ENCODE measurements at regions not wholly inside any gene's neighbourhood (a gene's known extent, or its start where the extent isn't known, plus 50 kb on each side); places are given as distances from the start of the nearest gene placed in this dataset.

GRCh38 chr12:88982694-88983093 lies 369.6 kb downstream of the DUSP6 start:
- no peak for DNase-seq

- DNase-seq: no peak
Observed at GRCh38 chr12:88977115-88977514, 375.2 kb downstream of the DUSP6 start.

- DNase-seq: no peak
Observed at GRCh38 chr12:88973998-88974397, 378.3 kb downstream of the DUSP6 start.

- no peak for DNase-seq
Observed at GRCh38 chr12:88970740-88971139, 381.6 kb downstream of the DUSP6 start.

- no peak for DNase-seq
Observed at GRCh38 chr12:88969127-88969526, 383.2 kb downstream of the DUSP6 start.

GRCh38 chr12:88960213-88960878 lies 380.1 kb upstream of the KITLG start:
- no peak for DNase-seq

GRCh38 chr12:88958946-88959345 lies 378.7 kb upstream of the KITLG start:
- peak; percentile 19 for DNase-seq

- peak; percentile 14 for DNase-seq
Observed at GRCh38 chr12:88958153-88958552, 377.9 kb upstream of the KITLG start.

GRCh38 chr12:88957358-88957757 lies 377.1 kb upstream of the KITLG start:
- DNase-seq: no peak

- no peak for DNase-seq
Observed at GRCh38 chr12:88955531-88955930, 375.3 kb upstream of the KITLG start.

GRCh38 chr12:88953029-88953586 lies 372.8 kb upstream of the KITLG start:
- DNase-seq: no peak

- no peak for DNase-seq
Observed at GRCh38 chr12:88952562-88952942, 372.3 kb upstream of the KITLG start.

GRCh38 chr12:88951860-88952561 lies 371.7 kb upstream of the KITLG start:
- no peak for DNase-seq

GRCh38 chr12:88951177-88951576 lies 370.9 kb upstream of the KITLG start:
- DNase-seq: no peak

GRCh38 chr12:88947486-88948043 lies 367.3 kb upstream of the KITLG start:
- no peak for DNase-seq

GRCh38 chr12:88946372-88946997 lies 366.2 kb upstream of the KITLG start:
- no peak for DNase-seq

GRCh38 chr12:88945051-88945732 lies 364.9 kb upstream of the KITLG start:
- DNase-seq: no peak

GRCh38 chr12:88944397-88944796 lies 364.1 kb upstream of the KITLG start:
- no peak for DNase-seq

- DNase-seq: no peak
Observed at GRCh38 chr12:88940854-88941253, 360.6 kb upstream of the KITLG start.

- no peak for DNase-seq
Observed at GRCh38 chr12:88935856-88936255, 355.6 kb upstream of the KITLG start.

- no peak for DNase-seq
Observed at GRCh38 chr12:88934163-88934747, 354.0 kb upstream of the KITLG start.

GRCh38 chr12:88932457-88932856 lies 352.2 kb upstream of the KITLG start:
- no peak for DNase-seq

GRCh38 chr12:88931598-88931997 lies 351.3 kb upstream of the KITLG start:
- DNase-seq: no peak

Data from NCI-H2081 treated with DMSO at 0.1 percent for 48 hours (cell line).